H9 (cell line): ENCODE measurements at regions not wholly inside any gene's neighbourhood (a gene's known extent, or its start where the extent isn't known, plus 50 kb on each side); places are given as distances from the start of the nearest gene placed in this dataset.

ENCODE experiments used
- DNase-seq: peaks from one replicate; pipeline ENCODE4 v3.0.0-alpha.2; 2017
- H2AFZ ChIP-seq: one replicate; pipeline ENCODE4 v1.6.1; 2013; ENCODE audit warnings: mild to moderate bottlenecking, low read length, control low read depth, moderate library complexity
- H2AK5ac ChIP-seq: 2 replicates; pipeline ENCODE4 v1.6.1; 2013; ENCODE audit warnings: low read length, control low read depth, mixed read lengths; ENCODE audit not compliant: insufficient read length
- H2BK120ac ChIP-seq: one replicate; pipeline ENCODE4 v1.6.1; 2013; ENCODE audit warnings: low read depth, mild to moderate bottlenecking, low read length, control low read depth, inconsistent platforms; ENCODE audit not compliant: poor library complexity, severe bottlenecking
- H2BK12ac ChIP-seq: 2 replicates; pipeline ENCODE4 v1.6.1; 2013; ENCODE audit warnings: low read length, control low read depth, mixed read lengths, low read depth; ENCODE audit not compliant: insufficient read length
- H2BK15ac ChIP-seq: 2 replicates; pipeline ENCODE4 v1.6.1; 2013; ENCODE audit warnings: low read depth, low read length, control low read depth
- H2BK20ac ChIP-seq: one replicate; pipeline ENCODE4 v1.6.1; 2013; ENCODE audit warnings: low read depth, mild to moderate bottlenecking, low read length, control low read depth, inconsistent platforms; ENCODE audit not compliant: poor library complexity, severe bottlenecking
- H2BK5ac ChIP-seq: 2 replicates; pipeline ENCODE4 v1.6.1; 2013; ENCODE audit warnings: low read length, control low read depth, mixed read lengths; ENCODE audit not compliant: insufficient read length
- H3K14ac ChIP-seq: 2 replicates; pipeline ENCODE4 v1.6.1; 2013; ENCODE audit warnings: low read length, control low read depth; ENCODE audit not compliant: insufficient read depth
- H3K18ac ChIP-seq: 2 replicates; pipeline ENCODE4 v1.6.1; 2013; ENCODE audit warnings: low read depth, mild to moderate bottlenecking, mixed read lengths, low read length, control low read depth; ENCODE audit not compliant: insufficient read length
- H3K23ac ChIP-seq: 2 replicates; pipeline ENCODE4 v1.6.1; 2013; ENCODE audit warnings: low read length, control low read depth, mixed read lengths, low read depth; ENCODE audit not compliant: insufficient read length
- H3K23me2 ChIP-seq: 2 replicates; pipeline ENCODE4 v1.6.1; 2013; ENCODE audit warnings: low read depth, mild to moderate bottlenecking, mixed read lengths, low read length, control low read depth; ENCODE audit not compliant: insufficient read length, poor library complexity, severe bottlenecking
- H3K27ac ChIP-seq: 2 replicates; pipeline ENCODE4 v1.5.1; 2013; ENCODE audit warnings: low read length, control low read depth, mixed read lengths, low read depth; ENCODE audit not compliant: insufficient read length
- H3K27me3 ChIP-seq: 2 replicates; pipeline ENCODE4 v1.6.1; 2013; ENCODE audit warnings: low read length, control low read depth, inconsistent platforms; ENCODE audit not compliant: insufficient read depth
- H3K4ac ChIP-seq: 2 replicates; pipeline ENCODE4 v1.6.1; 2013; ENCODE audit warnings: low read depth, mild to moderate bottlenecking, control low read depth, inconsistent platforms, low read length, moderate library complexity
- H3K4me1 ChIP-seq: 2 replicates; pipeline ENCODE4 v1.6.1; 2013; ENCODE audit warnings: low read length, control low read depth, inconsistent platforms; ENCODE audit not compliant: insufficient read depth
- H3K4me2 ChIP-seq: 2 replicates; pipeline ENCODE4 v1.6.1; 2013; ENCODE audit warnings: low read length, control low read depth, mixed read lengths; ENCODE audit not compliant: insufficient read length, insufficient read depth
- H3K56ac ChIP-seq: 2 replicates; pipeline ENCODE4 v1.6.1; 2013; ENCODE audit warnings: low read depth, mild to moderate bottlenecking, mixed read lengths, low read length, control low read depth; ENCODE audit not compliant: insufficient read length
- H3K79me1 ChIP-seq: 2 replicates; pipeline ENCODE4 v1.6.1; 2013; ENCODE audit warnings: low read depth, mild to moderate bottlenecking, moderate library complexity, low read length, control low read depth, inconsistent platforms; ENCODE audit not compliant: insufficient read depth, poor library complexity, severe bottlenecking
- H3K79me2 ChIP-seq: 2 replicates; pipeline ENCODE4 v1.6.1; 2013; ENCODE audit warnings: low read length, control low read depth, inconsistent platforms; ENCODE audit not compliant: insufficient read depth
- H3K9ac ChIP-seq: 2 replicates; pipeline ENCODE4 v1.6.1; 2013; ENCODE audit warnings: low read length, control low read depth, mixed read lengths; ENCODE audit not compliant: insufficient read length; ENCODE audit errors: extremely low read depth
- H3K9me3 ChIP-seq: one replicate; pipeline ENCODE4 v1.6.1; 2013; ENCODE audit warnings: low read depth, low read length, inconsistent platforms; ENCODE audit not compliant: control insufficient read depth
- H3T11ph ChIP-seq: one replicate; pipeline ENCODE4 v1.6.1; 2013; ENCODE audit warnings: mild to moderate bottlenecking, low read length, control low read depth, inconsistent platforms
- H4K20me1 ChIP-seq: one replicate; pipeline ENCODE4 v1.6.1; 2013; ENCODE audit not compliant: control insufficient read depth, insufficient read length, insufficient read depth
- H4K5ac ChIP-seq: 2 replicates; pipeline ENCODE4 v1.6.1; 2013; ENCODE audit warnings: low read depth, mild to moderate bottlenecking, mixed read lengths, low read length, control low read depth; ENCODE audit not compliant: insufficient read length
- H4K8ac ChIP-seq: replicated peaks from 2 replicates; pipeline ENCODE4 v1.6.1; 2013; ENCODE audit warnings: low read length, control low read depth, mixed read lengths, low read depth; ENCODE audit not compliant: insufficient read length
- H4K91ac ChIP-seq: 2 replicates; pipeline ENCODE4 v1.6.1; 2013; ENCODE audit warnings: low read depth, mild to moderate bottlenecking, moderate library complexity, mixed read lengths, low read length, control low read depth; ENCODE audit not compliant: insufficient read length
- H3K27ac Mint-ChIP-seq, 3 experiments: 2 replicates in 2 of 3; 3 replicates in 1 of 3; pipeline ENCODE4 v1.8.0; 2020 to 2021; ENCODE audit warnings: mixed read lengths in 3 of 3, mild to moderate bottlenecking in 1 of 3, moderate library complexity in 1 of 3
- H3K27me3 Mint-ChIP-seq: 2 replicates; pipeline ENCODE4 v1.8.0; 2021; ENCODE audit warnings: low read depth, mild to moderate bottlenecking, moderate library complexity, mixed read lengths
- H3K36me3 Mint-ChIP-seq, 3 experiments: 2 replicates in 2 of 3; 3 replicates in 1 of 3; pipeline ENCODE4 v1.8.0; 2020 to 2021; ENCODE audit warnings: low read depth in 3 of 3, mixed read lengths in 3 of 3; ENCODE audit not compliant: insufficient read depth in 1 of 3
- H3K4me1 Mint-ChIP-seq, 2 experiments: 2 replicates each; pipeline ENCODE4 v1.8.0; 2020; ENCODE audit warnings: mixed read lengths in 2 of 2
- H3K4me3 Mint-ChIP-seq, 2 experiments: 2 replicates in 1 of 2; 3 replicates in 1 of 2; pipeline ENCODE4 v1.8.0; 2020 to 2021; ENCODE audit warnings: mild to moderate bottlenecking in 2 of 2, mixed read lengths in 2 of 2, moderate library complexity in 1 of 2
- H3K9me3 Mint-ChIP-seq, 2 experiments: 2 replicates in 1 of 2; 3 replicates in 1 of 2; pipeline ENCODE4 v1.8.0; 2020; ENCODE audit warnings: mild to moderate bottlenecking in 2 of 2, mixed read lengths in 2 of 2, moderate library complexity in 1 of 2
- WGBS: extraction: QIAGEN DNeasy Blood & Tissue Kit; methylation state at CpG from one replicate; pipeline ENCODE4 v1.1.7; 2013; ENCODE audit warnings: missing lambda C conversion rate, low lambda C conversion rate, mixed read lengths; ENCODE audit not compliant: insufficient read length; ENCODE audit errors: extremely low coverage; 5-methylcytosine and 5-hydroxymethylcytosine counted together
- TF ChIP-seq, protein P1 (sequence below): fragments of 200-600 bp; sonication (generic); conservative IDR thresholded peaks from 3 replicates; pipeline ENCODE4 v1.8.0; 2021; ENCODE audit warnings: antibody characterized with exemption, mild to moderate bottlenecking

DNA sequence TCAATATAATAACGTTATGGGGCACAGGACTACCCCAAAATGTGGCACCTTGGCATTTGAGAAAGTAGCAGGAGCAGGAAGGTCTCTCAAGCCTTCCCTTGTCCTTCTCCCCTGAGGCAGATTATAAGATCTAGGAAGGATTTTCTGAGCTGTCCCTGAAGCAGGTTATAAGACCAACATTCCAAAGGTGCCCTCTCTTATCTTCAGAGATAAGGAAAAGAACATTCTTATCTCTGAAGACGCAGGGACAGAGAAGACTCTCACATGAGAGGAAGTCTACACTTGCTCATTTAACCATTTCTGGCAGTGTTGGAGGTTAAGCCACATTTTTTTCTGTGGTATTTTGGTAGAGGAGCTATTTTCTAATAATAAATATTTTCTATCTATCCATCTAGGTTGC, 437.9 kb upstream of the MAOA start:
- Histone ChIP-seq H3T11ph (no peak overlapping the region), H3K4ac (no peak overlapping the region), H3K4me2 (no peak overlapping the region), H3K79me1 (no peaks in the 10 kb centered on the region), H3K23me2 (no peaks in the 10 kb centered on the region), H2BK120ac (no peak overlapping the region), H2BK15ac (no peak overlapping the region), H3K23ac (no peak overlapping the region), H2AK5ac (no peak overlapping the region), H4K91ac (no peak overlapping the region), H4K8ac (no peak overlapping the region), H2BK20ac (no peak overlapping the region), H3K56ac (no peak overlapping the region), H3K9me3 (no peaks in the 10 kb centered on the region), H3K27ac (no peak overlapping the region), H4K20me1 (no peaks in the 10 kb centered on the region), H3K79me2 (no peaks in the 10 kb centered on the region), H3K14ac (no peak overlapping the region), H3K4me1 (no peaks in the 10 kb centered on the region), H2BK12ac (no peak overlapping the region), H2AFZ (no peak overlapping the region), H4K5ac (no peak overlapping the region), H3K9ac (no peak overlapping the region), H2BK5ac (no peak overlapping the region), H3K18ac (no peak overlapping the region), H3K27me3 (no peaks in the 10 kb centered on the region)
- Mint-ChIP-seq H3K27ac (no peak overlapping the region), H3K36me3 (peaks cover 8 to 32% (median 13%) of the 10 kb centered on the region in 3 experiments), H3K27me3 (no peaks in the 10 kb centered on the region), H3K4me3 (no peak overlapping the region), H3K9me3 (peaks cover 25 to 56% of the 10 kb centered on the region in 2 experiments), H3K4me1 (no peaks in the 10 kb centered on the region)
- TF ChIP-seq, protein P1, sequence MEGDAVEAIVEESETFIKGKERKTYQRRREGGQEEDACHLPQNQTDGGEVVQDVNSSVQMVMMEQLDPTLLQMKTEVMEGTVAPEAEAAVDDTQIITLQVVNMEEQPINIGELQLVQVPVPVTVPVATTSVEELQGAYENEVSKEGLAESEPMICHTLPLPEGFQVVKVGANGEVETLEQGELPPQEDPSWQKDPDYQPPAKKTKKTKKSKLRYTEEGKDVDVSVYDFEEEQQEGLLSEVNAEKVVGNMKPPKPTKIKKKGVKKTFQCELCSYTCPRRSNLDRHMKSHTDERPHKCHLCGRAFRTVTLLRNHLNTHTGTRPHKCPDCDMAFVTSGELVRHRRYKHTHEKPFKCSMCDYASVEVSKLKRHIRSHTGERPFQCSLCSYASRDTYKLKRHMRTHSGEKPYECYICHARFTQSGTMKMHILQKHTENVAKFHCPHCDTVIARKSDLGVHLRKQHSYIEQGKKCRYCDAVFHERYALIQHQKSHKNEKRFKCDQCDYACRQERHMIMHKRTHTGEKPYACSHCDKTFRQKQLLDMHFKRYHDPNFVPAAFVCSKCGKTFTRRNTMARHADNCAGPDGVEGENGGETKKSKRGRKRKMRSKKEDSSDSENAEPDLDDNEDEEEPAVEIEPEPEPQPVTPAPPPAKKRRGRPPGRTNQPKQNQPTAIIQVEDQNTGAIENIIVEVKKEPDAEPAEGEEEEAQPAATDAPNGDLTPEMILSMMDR = no peak
- DNase-seq = no peak
- WGBS = no CpG with 5 or more reads among the region's 2 CpGs
